GM12878 (cell line): ENCODE measurements at regions not wholly inside any gene's neighbourhood (a gene's known extent, or its start where the extent isn't known, plus 50 kb on each side); places are given as distances from the start of the nearest gene placed in this dataset.

Source experiments
- ATAC-seq: fragments of 200-7000 bp; cut with Tn5 transposase; 3 replicates; pipeline ENCODE4 v1.9.1; 2020; ENCODE audit warnings: mild to moderate bottlenecking, moderate library complexity
- BruUV-seq: library from RNA; stranded (reverse); fragments of 400-500 nt; replicated peaks from 2 replicates; lab custom pipeline; 2021; lab: Mats Ljungman, UMichigan
- CTCF ChIA-PET: fragments of 300-600 bp; sonication (Branson Sonifier 250); formaldehyde crosslinking; extraction: SDS; loops from one replicate; lab custom pipeline; 2021; ENCODE audit warnings: inconsistent platforms; lab: Yijun Ruan, JAX
- POLR2A ChIA-PET: fragments of 350-600 bp; formaldehyde crosslinking; extraction: SDS; loops from one replicate; lab custom pipeline; 2021; ENCODE audit warnings: inconsistent platforms; lab: Charles Lee
- RAD21 ChIA-PET: fragments of 300-600 bp; sonication (Branson Sonifier 250); formaldehyde crosslinking; loops from one replicate; lab custom pipeline; 2023; ENCODE audit warnings: antibody characterized with exemption; ENCODE audit not compliant: unreplicated experiment; lab: Charles Lee
- SMC1A ChIA-PET: fragments of 300-600 bp; sonication (Branson Sonifier 250); formaldehyde crosslinking; loops from one replicate; lab custom pipeline; 2023; ENCODE audit not compliant: unreplicated experiment, uncharacterized antibody; lab: Charles Lee
- DNase-seq: peaks from one replicate; pipeline ENCODE4 v3.0.0-alpha.2; 2011; ENCODE audit warnings: low read depth, low spot score
- FAIRE-seq: peaks from 3 replicates; lab custom pipeline; 2011; peaks lifted over from hg19 to GRCh38; lab: Jason Lieb, UNC
- H2AFZ ChIP-seq: 2 replicates; pipeline ENCODE4 v1.6.0; 2011; ENCODE audit warnings: low read depth, low read length, control low read depth; ENCODE audit not compliant: control insufficient read depth
- H3K27ac ChIP-seq: 2 replicates; pipeline ENCODE4 v1.5.1; 2011; ENCODE audit warnings: control low read depth; ENCODE audit not compliant: control insufficient read depth, insufficient read depth
- H3K27me3 ChIP-seq, 2 experiments: replicated peaks in 1 of 2; 2 replicates each; pipeline versions ENCODE4 v1.6.0 to v1.6.1; 2011; ENCODE audit warnings: low read length in 1 of 2; ENCODE audit not compliant: control insufficient read depth in 2 of 2, insufficient read depth in 2 of 2
- H3K36me3 ChIP-seq, 2 experiments: 2 replicates each; pipeline ENCODE4 v1.5.1; 2011; ENCODE audit warnings: low read length in 1 of 2; ENCODE audit not compliant: control insufficient read depth in 2 of 2, insufficient read depth in 2 of 2
- H3K4me1 ChIP-seq: 2 replicates; pipeline ENCODE4 v1.6.1; 2011; ENCODE audit warnings: mild to moderate bottlenecking, low read length, moderate library complexity, mixed read lengths; ENCODE audit not compliant: control insufficient read depth, insufficient read depth
- H3K4me2 ChIP-seq: 2 replicates; pipeline ENCODE4 v1.6.0; 2011; ENCODE audit warnings: control low read depth; ENCODE audit not compliant: control insufficient read depth, insufficient read depth
- H3K4me3 ChIP-seq: fragments of 200-600 bp; sonication (generic); 2 replicates; pipeline ENCODE4 v1.5.1; 2016
- H3K79me2 ChIP-seq: 2 replicates; pipeline ENCODE4 v1.6.0; 2011; ENCODE audit warnings: low read length; ENCODE audit not compliant: control insufficient read depth, insufficient read depth
- H3K9ac ChIP-seq: 2 replicates; pipeline ENCODE4 v1.8.0; 2011; ENCODE audit warnings: low read length, control low read depth, mixed read lengths; ENCODE audit not compliant: control insufficient read depth, insufficient read depth
- H3K9me3 ChIP-seq: replicated peaks from 3 replicates; pipeline ENCODE4 v1.5.1; 2011; ENCODE audit warnings: mild to moderate bottlenecking, low read length; ENCODE audit not compliant: control insufficient read depth, insufficient read depth
- H4K20me1 ChIP-seq: 2 replicates; pipeline ENCODE4 v1.6.0; 2011; ENCODE audit not compliant: control insufficient read depth, insufficient read depth
- EP300 ChIP-seq, 2 experiments: fragments of 150-350 bp in 1 of 2; IDR thresholded peaks; 2 replicates each; pipeline ENCODE4 v1.6.1; 2011 to 2012; ENCODE audit warnings: low read depth in 2 of 2, low read length in 2 of 2, borderline replicate concordance in 1 of 2, improper control_type of control experiment in 1 of 2, inconsistent platforms in 1 of 2; ENCODE audit not compliant: control insufficient read depth in 1 of 2
- FOS ChIP-seq: IDR thresholded peaks from 3 replicates; pipeline ENCODE4 v1.6.1; 2011; ENCODE audit warnings: borderline replicate concordance; ENCODE audit not compliant: insufficient read length; ENCODE audit errors: extremely low read depth
- HDGF ChIP-seq: fragments of 450-650 bp; IDR thresholded peaks from 2 replicates; pipeline ENCODE4 v1.6.1; 2016; ENCODE audit warnings: antibody characterized with exemption
- IRF3 ChIP-seq: fragments of 450-650 bp; IDR thresholded peaks from 2 replicates; pipeline ENCODE4 v1.6.1; 2014; ENCODE audit warnings: mild to moderate bottlenecking
- PRDM15 ChIP-seq: fragments of 450-650 bp; formaldehyde crosslinking; IDR thresholded peaks from 2 replicates; pipeline ENCODE4 v1.4.0; 2020; ENCODE audit warnings: mild to moderate bottlenecking, moderate library complexity
- RAD51 ChIP-seq: fragments of 450-650 bp; IDR thresholded peaks from 2 replicates; pipeline ENCODE4 v1.6.1; 2016; ENCODE audit warnings: moderate library complexity, mild to moderate bottlenecking, inconsistent platforms
- SKIL ChIP-seq: fragments of 450-650 bp; IDR thresholded peaks from 2 replicates; pipeline ENCODE4 v1.6.1; 2017; ENCODE audit warnings: mild to moderate bottlenecking, low read depth, inconsistent platforms; ENCODE audit not compliant: poor library complexity, severe bottlenecking
- TBL1XR1 ChIP-seq: IDR thresholded peaks from 2 replicates; pipeline ENCODE4 v1.6.1; 2012; ENCODE audit warnings: low read depth, low read length, improper control_type of control experiment
- ZBED1 ChIP-seq: IDR thresholded peaks from 2 replicates; pipeline ENCODE4 v1.6.1; 2016; ENCODE audit warnings: borderline replicate concordance
- WGBS: methylation state at CpG from one replicate; pipeline ENCODE4 v1.1.6; 2016; ENCODE audit warnings: low lambda C conversion rate; ENCODE audit not compliant: insufficient replicate concordance, insufficient coverage; ENCODE audit errors: missing lambda C conversion rate; 5-methylcytosine and 5-hydroxymethylcytosine counted together
- in situ Hi-C: fragments of 300-500 bp; cut with MboI; formaldehyde crosslinking; loops from 9 replicates; pipeline ENCODE4 v1.14.3; 2018; ENCODE audit warnings: mixed read lengths
- intact Hi-C: fragments of 100-400 bp; cut with micrococcal nuclease; formaldehyde crosslinking; loops from one replicate; pipeline ENCODE4 v1.14.2; 2022; ENCODE audit not compliant: unreplicated experiment
- TF ChIP-seq, protein P1 (sequence below): fragments of 450-650 bp; IDR thresholded peaks from 2 replicates; pipeline ENCODE4 v1.6.1; 2017; ENCODE audit warnings: low read depth, mild to moderate bottlenecking, moderate library complexity

- no peak for TF ChIP-seq EP300 (IDR thresholded peaks at IDR 0.05; ENCODE audit: borderline replicate concordance in 1 of 2, control insufficient read depth in 1 of 2, low read depth in 2 of 2, low read length in 2 of 2)
- no peak for TF ChIP-seq RAD51
- no peak for TF ChIP-seq IRF3
Measured at GRCh38 chr22:25392584-25392983, 171.9 kb upstream of the GRK3 start (continued).

DNA sequence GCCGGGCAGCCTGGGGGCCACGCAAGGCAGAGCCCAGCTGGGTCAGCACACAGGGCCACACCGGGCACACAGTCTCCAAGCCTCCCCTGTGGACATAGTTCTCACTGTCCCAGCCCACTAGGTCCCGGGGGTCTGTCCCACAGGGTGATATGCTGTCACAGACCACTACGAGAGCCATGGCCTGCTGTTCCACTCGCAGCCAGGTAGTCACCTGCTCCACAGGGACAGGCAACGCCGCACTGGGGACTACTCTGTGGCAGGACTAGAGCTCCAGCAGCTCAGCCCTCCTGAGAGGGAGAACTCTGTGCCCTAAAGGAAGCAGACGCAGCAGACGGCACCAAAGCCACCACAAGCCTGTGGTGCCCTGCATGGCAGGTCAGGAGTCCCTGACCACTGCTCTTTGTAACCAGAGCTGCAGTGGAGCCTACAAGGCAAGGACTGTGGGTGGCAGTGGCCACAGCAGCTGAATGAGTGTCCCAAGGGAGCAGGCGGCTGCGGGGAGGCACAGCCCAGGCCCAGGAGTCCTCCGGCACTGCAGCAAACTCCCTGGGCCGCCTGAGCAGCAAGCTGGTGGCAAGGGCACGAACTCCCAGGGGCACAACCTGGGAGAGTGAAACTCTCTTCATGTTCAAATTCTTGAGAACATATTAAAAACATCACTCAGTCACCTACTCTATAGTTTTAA is 171.2 kb upstream of the GRK3 start:
- SMC1A ChIA-PET = no interaction called here
- peaks cover 52% of the 10 kb centered on the region for H3K79me2 ChIP-seq
- FAIRE-seq = no peak

More for the DNA sequence above, 171.2 kb upstream of the GRK3 start:
- Histone ChIP-seq H3K4me1 (peaks cover 29% of the 10 kb centered on the region), H3K4me3 (no peak overlapping the region), H2AFZ (no peak overlapping the region), H4K20me1 (peaks cover 6% of the 10 kb centered on the region; the same call in 1 of the 2 replicates), H3K9me3 (no peaks in the 10 kb centered on the region), H3K27me3 (no peaks in the 10 kb centered on the region), H3K4me2 (no peak overlapping the region), H3K27ac (no peak overlapping the region), H3K36me3 (no peaks in the 10 kb centered on the region; a peak in 2 of 4 replicates), H3K9ac (no peak overlapping the region)
- ChIA-PET CTCF (no interaction called here), RAD21 (no interaction called here), POLR2A (no interaction called here)
- BruUV-seq = no TSS peak
- WGBS = 77% methylated on average over 15 of the region's 15 CpGs
- DNase-seq (no peak), ATAC-seq (no peak)
- intact Hi-C loops (no loop called here), in situ Hi-C loops (no loop called here)
- TF ChIP-seq ZBED1 (no peak), TBL1XR1 (no peak), SKIL (no peak), HDGF (no peak), PRDM15 (CRISPR knock-in tag) (no peak), FOS (no peak)
- TF ChIP-seq, protein P1, sequence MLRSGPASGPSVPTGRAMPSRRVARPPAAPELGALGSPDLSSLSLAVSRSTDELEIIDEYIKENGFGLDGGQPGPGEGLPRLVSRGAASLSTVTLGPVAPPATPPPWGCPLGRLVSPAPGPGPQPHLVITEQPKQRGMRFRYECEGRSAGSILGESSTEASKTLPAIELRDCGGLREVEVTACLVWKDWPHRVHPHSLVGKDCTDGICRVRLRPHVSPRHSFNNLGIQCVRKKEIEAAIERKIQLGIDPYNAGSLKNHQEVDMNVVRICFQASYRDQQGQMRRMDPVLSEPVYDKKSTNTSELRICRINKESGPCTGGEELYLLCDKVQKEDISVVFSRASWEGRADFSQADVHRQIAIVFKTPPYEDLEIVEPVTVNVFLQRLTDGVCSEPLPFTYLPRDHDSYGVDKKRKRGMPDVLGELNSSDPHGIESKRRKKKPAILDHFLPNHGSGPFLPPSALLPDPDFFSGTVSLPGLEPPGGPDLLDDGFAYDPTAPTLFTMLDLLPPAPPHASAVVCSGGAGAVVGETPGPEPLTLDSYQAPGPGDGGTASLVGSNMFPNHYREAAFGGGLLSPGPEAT = no peak
